Esophagus muscularis mucosa (tissue), 4 donors: ENCODE measurements at regions not wholly inside any gene's neighbourhood (a gene's known extent, or its start where the extent isn't known, plus 50 kb on each side); places are given as distances from the start of the nearest gene placed in this dataset.
"Not testable (repeated sequence)": the region's sequence is repeated elsewhere in the genome, so short reads cannot be mapped to it uniquely, and the experiment has no call there.

ENCODE experiments used
- DNase-seq: peaks from one replicate; pipeline ENCODE4 v3.0.0-alpha.2; 2017; ENCODE audit errors: extremely low spot score
- H3K27ac ChIP-seq, 4 donors: fragments of 200-600 bp; sonication (generic); replicated peaks in 1 of 4; 1 replicate in 3 of 4; 2 replicates in 1 of 4; pipeline ENCODE4 v1.5.1; 2016 to 2019; ENCODE audit warnings: mild to moderate bottlenecking in 1 of 4
- H3K27me3 ChIP-seq, 4 donors: fragments of 200-600 bp; sonication (generic); one replicate each; pipeline versions ENCODE4 v1.5.1 to v1.6.0; 2016 to 2019
- H3K36me3 ChIP-seq, 4 donors: fragments of 200-600 bp; sonication (generic); one replicate each; pipeline ENCODE4 v1.5.1; 2016 to 2019
- H3K4me1 ChIP-seq, 4 donors: fragments of 200-600 bp; sonication (generic); one replicate each; pipeline ENCODE4 v1.5.1; 2016 to 2019
- H3K4me3 ChIP-seq, 4 donors: fragments of 200-600 bp; sonication (generic); 1 replicate in 2 of 4; 2 replicates in 2 of 4; pipeline ENCODE4 v1.5.1; 2016 to 2019; ENCODE audit warnings: mild to moderate bottlenecking in 4 of 4, moderate library complexity in 1 of 4
- H3K9me3 ChIP-seq, 4 donors: fragments of 200-600 bp; sonication (generic); 1 replicate in 3 of 4; 2 replicates in 1 of 4; pipeline ENCODE4 v1.5.1; 2016 to 2019
- CTCF ChIP-seq, 3 experiments: fragments of 200-600 bp in 2 of 3; fragments of 450-650 bp in 1 of 3; sonication (generic) in 2 of 3; IDR thresholded peaks; one replicate each; pipeline ENCODE4 v1.5.1; 2017 to 2019; ENCODE audit warnings: antibody characterized with exemption in 3 of 3, mild to moderate bottlenecking in 2 of 3, moderate library complexity in 1 of 3
- EP300 ChIP-seq: sonication (generic); formaldehyde crosslinking; IDR thresholded peaks from one replicate; pipeline ENCODE4 v1.6.1; 2017; ENCODE audit warnings: antibody characterized with exemption
- POLR2A ChIP-seq: fragments of 450-650 bp; IDR thresholded peaks from one replicate; pipeline ENCODE4 v1.6.1; 2017; ENCODE audit warnings: antibody characterized with exemption, moderate library complexity, mild to moderate bottlenecking, low read depth
- POLR2AphosphoS5 ChIP-seq, 2 donors: sonication (generic); formaldehyde crosslinking; IDR thresholded peaks; one replicate each; pipeline ENCODE4 v1.6.1; 2017; ENCODE audit warnings: antibody characterized with exemption in 2 of 2
- WGBS: methylation state at CpG from one replicate; pipeline ENCODE4 v1.1.5; 2018; 5-methylcytosine and 5-hydroxymethylcytosine counted together
- intact Hi-C: fragments of 100-400 bp; cut with DNase I; formaldehyde crosslinking; loops from one replicate; pipeline ENCODE4 v1.15.1; 2023

DNA sequence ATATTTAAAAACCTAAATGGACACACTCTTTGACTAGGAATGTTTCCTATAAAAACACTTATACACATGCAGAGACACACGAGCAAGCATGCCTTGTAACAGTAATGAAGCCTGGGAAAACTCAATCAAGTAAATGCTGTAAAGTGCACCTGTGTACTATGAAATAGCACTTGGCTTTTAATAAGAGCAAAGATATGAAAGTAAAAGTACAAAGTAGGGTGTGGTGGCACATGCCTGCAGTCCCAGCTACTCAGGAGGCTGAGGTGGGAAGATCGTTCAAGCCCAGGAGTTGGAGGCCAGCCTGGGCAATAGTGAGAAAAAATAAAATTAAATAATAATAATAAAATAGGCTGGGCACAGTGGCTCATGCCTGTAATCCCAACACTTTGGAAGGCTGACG is 166.9 kb upstream of the GRK3 start:
- Histone ChIP-seq H3K27me3 (no peaks in the 10 kb centered on the region), H3K9me3 (no peaks in the 10 kb centered on the region), H3K27ac (no peak overlapping the region), H3K4me1 (peaks cover 28 to 49% (median 36%) of the 10 kb centered on the region in 4 donors), H3K36me3 (no peaks in the 10 kb centered on the region), H3K4me3 (no peak overlapping the region)
- no peak for DNase-seq
- WGBS = 78% methylated on average over 3 of the region's 3 CpGs
- TF ChIP-seq CTCF (IDR thresholded peaks at IDR 0.05) (no peak), POLR2AphosphoS5 (IDR thresholded peaks at IDR 0.05) (no peak), POLR2A (no peak), EP300 (no peak)
- intact Hi-C loops = no loop called here

GRCh38 chr22:25398591-25399062 is 165.8 kb upstream of the GRK3 start:
- H3K36me3 ChIP-seq, DNase-seq, H3K27me3 ChIP-seq, intact Hi-C loops, H3K27ac ChIP-seq, H3K4me3 ChIP-seq, H3K9me3 ChIP-seq: not testable (repeated sequence)
- WGBS = 85% methylated on average over 5 of the region's 6 CpGs
- H3K4me1 ChIP-seq = peaks cover 38 to 51% (median 46%) of the 10 kb centered on the region in 4 donors

- H3K4me3 ChIP-seq = no peak overlapping the region
- 93% methylated on average over 12 of the region's 12 CpGs for WGBS
Observed at GRCh38 chr22:25399649-25400151, 164.8 kb upstream of the GRK3 start.

DNA sequence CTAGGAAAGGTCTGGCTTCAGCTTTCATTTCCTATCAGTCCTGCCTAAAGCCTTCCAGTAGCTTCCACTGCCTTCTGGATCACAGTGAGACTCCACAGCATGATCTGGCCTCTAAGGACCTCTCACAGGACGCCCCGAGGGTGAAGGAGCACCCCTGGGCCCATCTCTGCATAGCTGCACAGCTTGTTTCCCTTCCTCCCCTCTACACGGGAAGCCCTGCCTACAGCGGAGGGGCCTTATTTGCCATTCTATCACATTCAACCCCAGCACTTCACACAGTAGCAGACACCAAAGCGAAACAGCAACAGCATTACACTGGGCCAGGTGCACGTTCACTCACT is 162.3 kb upstream of the GRK3 start:
- H3K27me3 ChIP-seq = no peaks in the 10 kb centered on the region
- no peak for DNase-seq
- peak overlapping the region in 1 of 4 donors; percentile 98 for H3K4me3 ChIP-seq
- H3K27ac ChIP-seq = peak overlapping the region; percentile 86 to 95 (median 94)
- intact Hi-C loops = no loop called here
- 84% methylated on average over 6 of the region's 6 CpGs for WGBS
- H3K4me1 ChIP-seq = peaks cover 49 to 57% (median 56%) of the 10 kb centered on the region in 4 donors
- H3K36me3 ChIP-seq = no peaks in the 10 kb centered on the region
- TF ChIP-seq EP300 (no peak), POLR2AphosphoS5 (IDR thresholded peaks at IDR 0.05) (no peak), CTCF (IDR thresholded peaks at IDR 0.05) (no peak), POLR2A (no peak)
- H3K9me3 ChIP-seq = no peaks in the 10 kb centered on the region

More at GRCh38 chr22:25399649-25400151, 164.8 kb upstream of the GRK3 start:
- no peaks in the 10 kb centered on the region for H3K9me3 ChIP-seq
- peaks cover 45 to 58% (median 55%) of the 10 kb centered on the region in 4 donors for H3K4me1 ChIP-seq
- H3K36me3 ChIP-seq = no peaks in the 10 kb centered on the region
- TF ChIP-seq POLR2A (no peak), EP300 (no peak), POLR2AphosphoS5 (IDR thresholded peaks at IDR 0.05) (no peak), CTCF (IDR thresholded peaks at IDR 0.05) (no peak)
- no peaks in the 10 kb centered on the region for H3K27me3 ChIP-seq
- no peak for DNase-seq
- H3K27ac ChIP-seq = no peak overlapping the region
- intact Hi-C loops = no loop called here

- H3K9me3 ChIP-seq = no peaks in the 10 kb centered on the region
- no peak for DNase-seq
- peak overlapping the region; percentile 86 to 95 (median 94) for H3K27ac ChIP-seq
- intact Hi-C loops = no loop called here
- H3K4me3 ChIP-seq = peak overlapping the region; percentile 84 to 98 (median 92)
- 33% methylated on average over 9 of the region's 14 CpGs for WGBS
- peaks cover 49 to 57% (median 56%) of the 10 kb centered on the region in 4 donors for H3K4me1 ChIP-seq
- H3K27me3 ChIP-seq = no peaks in the 10 kb centered on the region
- TF ChIP-seq POLR2A = no peak
- no peak for TF ChIP-seq CTCF (IDR thresholded peaks at IDR 0.05)
- TF ChIP-seq POLR2AphosphoS5 (IDR thresholded peaks at IDR 0.05) = peak; percentile 57 to 73
- H3K36me3 ChIP-seq = no peaks in the 10 kb centered on the region
Observed at GRCh38 chr22:25402501-25403283, 161.8 kb upstream of the GRK3 start.
